Choroid plexus epithelial cell (primary cell): ENCODE measurements at regions not wholly inside any gene's neighbourhood (a gene's known extent, or its start where the extent isn't known, plus 50 kb on each side); places are given as distances from the start of the nearest gene placed in this dataset.

Experiments
- DNase-seq: peaks from one replicate; pipeline ENCODE4 v3.0.0-alpha.2; 2010; ENCODE audit warnings: low read depth
- H3K4me3 ChIP-seq: 2 replicates; pipeline ENCODE4 v1.5.1; 2011; ENCODE audit warnings: low read depth, mild to moderate bottlenecking, control low read depth, low read length, moderate library complexity
- CTCF ChIP-seq: conservative IDR thresholded peaks from 2 replicates; pipeline ENCODE4 v1.5.1; 2011; ENCODE audit warnings: low read depth, mild to moderate bottlenecking, control low read depth, inconsistent platforms, low read length, moderate library complexity

- no peak overlapping the region for H3K4me3 ChIP-seq
- no peak for TF ChIP-seq CTCF
- DNase-seq = no peak
Observed at GRCh38 chr4:111018216-111018615, 395.3 kb upstream of the PITX2 start.

- DNase-seq = no peak
- no peak for TF ChIP-seq CTCF
- H3K4me3 ChIP-seq = no peak overlapping the region
Observed at GRCh38 chr4:111020476-111020875, 397.6 kb upstream of the PITX2 start.

- TF ChIP-seq CTCF = no peak
- no peak overlapping the region for H3K4me3 ChIP-seq
- DNase-seq = no peak
Observed at GRCh38 chr4:111020961-111021360, 398.1 kb upstream of the PITX2 start.

GRCh38 chr4:111022758-111023157, 399.9 kb upstream of the PITX2 start:
- no peak for DNase-seq
- H3K4me3 ChIP-seq = no peak overlapping the region
- no peak for TF ChIP-seq CTCF

GRCh38 chr4:111027526-111027925, 404.6 kb upstream of the PITX2 start:
- peak; percentile 10 for DNase-seq
- H3K4me3 ChIP-seq = no peak overlapping the region
- no peak for TF ChIP-seq CTCF

- no peak for DNase-seq
- no peak for TF ChIP-seq CTCF
- no peak overlapping the region for H3K4me3 ChIP-seq
Observed at GRCh38 chr4:111028795-111029194, 405.9 kb upstream of the PITX2 start.

- no peak for TF ChIP-seq CTCF
- no peak overlapping the region for H3K4me3 ChIP-seq
- no peak for DNase-seq
Observed at GRCh38 chr4:111031001-111031579, 408.2 kb upstream of the PITX2 start.
